Heart right ventricle (tissue), 16 donors: ENCODE measurements at regions not wholly inside any gene's neighbourhood (a gene's known extent, or its start where the extent isn't known, plus 50 kb on each side); places are given as distances from the start of the nearest gene placed in this dataset.

Source experiments
- ATAC-seq, 8 donors: fragments of 200-7000 bp; cut with Tn5 transposase; one replicate each; pipeline ENCODE4 v1.9.1; 2020; ENCODE audit warnings: mild to moderate bottlenecking in 8 of 8, moderate library complexity in 8 of 8, moderate number of reproducible peaks in 1 of 8
- DNase-seq, 2 donors: peaks; one replicate each; pipeline ENCODE4 v3.0.0-alpha.2; 2020
- H3K27ac ChIP-seq, 10 donors: fragments of 200-600 bp; sonication (generic) in 2 of 10; one replicate each; pipeline versions ENCODE4 v1.5.0 to v1.8.0; 2020 to 2022; ENCODE audit warnings: mild to moderate bottlenecking in 3 of 10
- H3K27me3 ChIP-seq, 7 donors: fragments of 200-600 bp; one replicate each; pipeline ENCODE4 v1.8.0; 2021 to 2022; ENCODE audit warnings: mild to moderate bottlenecking in 2 of 7
- H3K36me3 ChIP-seq, 9 donors: fragments of 200-600 bp; sonication (generic) in 1 of 9; one replicate each; pipeline versions ENCODE4 v1.5.0 to v1.8.0; 2020 to 2022; ENCODE audit warnings: mild to moderate bottlenecking in 2 of 9
- H3K4me1 ChIP-seq, 9 donors: fragments of 200-600 bp; sonication (generic) in 1 of 9; one replicate each; pipeline versions ENCODE4 v1.5.0 to v1.8.0; 2020 to 2022; ENCODE audit warnings: mild to moderate bottlenecking in 4 of 9
- H3K4me3 ChIP-seq, 10 donors: fragments of 200-600 bp; sonication (generic) in 2 of 10; one replicate each; pipeline versions ENCODE4 v1.5.0 to v1.8.0; 2020 to 2022; ENCODE audit warnings: mild to moderate bottlenecking in 7 of 10, moderate library complexity in 2 of 10
- H3K9me3 ChIP-seq, 11 donors: fragments of 200-600 bp in 10 of 11; sonication (generic) in 2 of 11; one replicate each; pipeline versions ENCODE4 v1.5.0 to v1.8.0; 2013 to 2022; ENCODE audit warnings: mild to moderate bottlenecking in 2 of 11, control low read depth in 1 of 11, moderate library complexity in 1 of 11
- WGBS, 2 donors: extraction: QIAGEN DNeasy Blood & Tissue Kit; methylation state at CpG; one replicate each; pipeline ENCODE4 v1.1.7; 2013; ENCODE audit warnings: inconsistent platforms in 1 of 2; 5-methylcytosine and 5-hydroxymethylcytosine counted together
- intact Hi-C, 10 donors: fragments of 100-400 bp; cut with DNase I; formaldehyde crosslinking; loops; one replicate each; pipeline versions ENCODE4 v1.11.1 to v1.14.2; 2022
- TF ChIP-seq, protein P1 (sequence below), 9 donors: fragments of 200-600 bp; sonication (generic) in 2 of 9; IDR thresholded peaks; one replicate each; pipeline versions ENCODE4 v1.5.0 to v1.8.0; 2021 to 2022; ENCODE audit warnings: antibody characterized with exemption in 9 of 9, mild to moderate bottlenecking in 5 of 9, moderate library complexity in 1 of 9
- donor health status: Arrhythmogenic right ventricular cardiomyopathy.
- donor health status: ischemic (EF 13 %, LVEDD 7.1; RV severe dilation, severe dysfunction).
- donor health status: healthy with polysubstance abuse.
- donor health status: DM: no; HTN: yes; CAD: no.
- donor health status: DM: no; HTN: no; CAD: no.
- donor health status: ischemic (EF 25% LVEDD 6.9; RV normal size, moderate dysfunction).
- donor health status: ischemic (EF 25% LVEDD 5.7; RV mildly dilated, moderate dysfunction).
- donor health status: healthy.
- donor health status: DM: yes; HTN: yes; CAD: no.
- donor health status: Ischemic cardiomyopathy.
- donor health status: ischemic (EF 35%, LVEDD 5.7; RV mildly dilated, moderate dysfunction).
- donor health status: nonischemic (EF 11% LVEDD 7.7; RV severe dilation, severe dysfunction).
- donor health status: DM: yes; HTN: yes; CAD: no.
- donor health status: PGD.
- donor health status: ischemic (EF 29% LVEDD 5.4; RV normal size, mild dysfunction).
- donor health status: nonischemic (EF 23%, LVEDD 6.1; RV moderate dilation, normal function).

DNA sequence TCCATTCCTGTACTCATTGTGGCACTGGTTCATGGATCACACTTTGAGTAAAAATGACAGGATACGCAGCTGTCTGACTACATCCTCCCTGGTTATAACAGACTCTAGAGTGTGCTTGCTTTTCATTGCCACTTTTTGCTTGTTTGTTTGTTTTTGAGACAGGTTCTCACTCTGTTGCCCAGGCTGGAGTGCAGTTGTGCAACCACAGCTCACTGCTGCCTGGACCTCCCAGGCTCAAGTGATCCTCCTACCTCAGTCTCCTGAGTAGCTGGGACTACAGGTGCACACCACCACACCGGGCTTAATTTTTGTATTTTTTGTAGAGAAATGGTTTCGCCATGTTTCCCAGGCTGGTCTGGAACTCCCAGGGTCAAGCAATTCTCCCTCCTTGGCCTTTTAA, 89.3 kb upstream of the ROBO2 start:
- no peaks in the 10 kb centered on the region for H3K27me3 ChIP-seq
- TF ChIP-seq, protein P1, sequence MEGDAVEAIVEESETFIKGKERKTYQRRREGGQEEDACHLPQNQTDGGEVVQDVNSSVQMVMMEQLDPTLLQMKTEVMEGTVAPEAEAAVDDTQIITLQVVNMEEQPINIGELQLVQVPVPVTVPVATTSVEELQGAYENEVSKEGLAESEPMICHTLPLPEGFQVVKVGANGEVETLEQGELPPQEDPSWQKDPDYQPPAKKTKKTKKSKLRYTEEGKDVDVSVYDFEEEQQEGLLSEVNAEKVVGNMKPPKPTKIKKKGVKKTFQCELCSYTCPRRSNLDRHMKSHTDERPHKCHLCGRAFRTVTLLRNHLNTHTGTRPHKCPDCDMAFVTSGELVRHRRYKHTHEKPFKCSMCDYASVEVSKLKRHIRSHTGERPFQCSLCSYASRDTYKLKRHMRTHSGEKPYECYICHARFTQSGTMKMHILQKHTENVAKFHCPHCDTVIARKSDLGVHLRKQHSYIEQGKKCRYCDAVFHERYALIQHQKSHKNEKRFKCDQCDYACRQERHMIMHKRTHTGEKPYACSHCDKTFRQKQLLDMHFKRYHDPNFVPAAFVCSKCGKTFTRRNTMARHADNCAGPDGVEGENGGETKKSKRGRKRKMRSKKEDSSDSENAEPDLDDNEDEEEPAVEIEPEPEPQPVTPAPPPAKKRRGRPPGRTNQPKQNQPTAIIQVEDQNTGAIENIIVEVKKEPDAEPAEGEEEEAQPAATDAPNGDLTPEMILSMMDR (IDR thresholded peaks at IDR 0.05): no peak
- peaks cover 0 to 9% (median 0%) of the 10 kb centered on the region in 11 donors for H3K9me3 ChIP-seq
- H3K4me1 ChIP-seq: no peaks in the 10 kb centered on the region
- H3K27ac ChIP-seq: no peak overlapping the region
- no peak overlapping the region for H3K4me3 ChIP-seq
- intact Hi-C loops: no loop called here
- no peaks in the 10 kb centered on the region for H3K36me3 ChIP-seq
- ATAC-seq: no peak
- 89% methylated on average over 3 of the region's 3 CpGs for WGBS, 2 donors
- DNase-seq: no peak

DNA sequence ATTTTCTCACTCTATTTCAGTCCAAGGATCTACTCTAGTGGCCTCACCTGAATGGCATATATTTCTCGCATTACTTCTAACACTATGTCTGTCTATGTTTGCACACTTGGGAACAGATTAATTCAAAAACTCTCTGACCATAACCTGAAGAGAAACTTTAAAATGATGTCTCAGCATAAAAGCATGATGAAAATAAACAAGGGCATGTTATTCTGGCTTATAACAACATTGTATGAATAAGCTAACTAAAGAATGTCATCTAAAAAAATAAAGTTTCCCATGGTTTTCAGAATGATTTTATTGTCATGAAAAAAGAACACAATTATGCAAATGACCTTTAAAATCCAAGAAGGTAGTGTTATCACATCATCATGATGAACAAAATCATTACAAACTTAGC, 85.5 kb upstream of the ROBO2 start:
- Histone ChIP-seq H3K9me3 (peaks cover 0 to 3% (median 0%) of the 10 kb centered on the region in 11 donors), H3K27me3 (no peaks in the 10 kb centered on the region), H3K4me1 (no peaks in the 10 kb centered on the region), H3K4me3 (no peak overlapping the region), H3K27ac (no peak overlapping the region), H3K36me3 (no peaks in the 10 kb centered on the region)
- TF ChIP-seq, protein P1 (IDR thresholded peaks at IDR 0.05): no peak
- intact Hi-C loops: no loop called here
- WGBS, 2 donors: 89 to 90% methylated on average over 1 of the region's 1 CpG
- ATAC-seq (no peak), DNase-seq (no peak)

DNA sequence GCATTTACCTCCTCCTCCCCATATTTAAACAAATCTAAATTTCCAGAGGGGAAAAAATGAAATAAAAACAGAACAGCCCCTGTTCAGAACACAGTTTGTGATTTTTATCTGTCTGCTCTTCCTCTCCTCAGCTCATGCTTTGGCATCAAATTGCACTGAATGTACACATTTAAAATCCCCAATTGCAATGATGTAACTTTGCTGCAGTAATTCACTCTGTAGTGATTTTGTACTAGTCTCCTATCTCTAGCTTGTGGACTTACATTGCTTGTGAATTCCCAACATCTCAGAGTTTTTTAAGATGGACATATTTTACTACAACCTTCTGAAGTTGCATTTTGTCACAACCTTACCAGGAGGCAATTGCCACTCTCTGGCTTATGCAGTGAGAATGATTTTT, 81.6 kb upstream of the ROBO2 start:
- TF ChIP-seq, protein P1 (IDR thresholded peaks at IDR 0.05): no peak
- no peak for ATAC-seq
- no peaks in the 10 kb centered on the region for H3K27me3 ChIP-seq

GRCh38 chr3:76958861-76959260, 81.0 kb upstream of the ROBO2 start:
- Histone ChIP-seq H3K4me3 (no peak overlapping the region), H3K27me3 (no peaks in the 10 kb centered on the region), H3K27ac (no peak overlapping the region), H3K36me3 (no peaks in the 10 kb centered on the region), H3K4me1 (no peaks in the 10 kb centered on the region), H3K9me3 (no peaks in the 10 kb centered on the region)
- intact Hi-C loops: no loop called here
- ATAC-seq (no peak), DNase-seq (no peak)
- TF ChIP-seq, protein P1 (IDR thresholded peaks at IDR 0.05): no peak
- 88 to 97% methylated on average over 1 of the region's 1 CpG for WGBS, 2 donors

More for the DNA sequence above, 81.6 kb upstream of the ROBO2 start:
- DNase-seq: no peak
- intact Hi-C loops: no loop called here
- H3K27ac ChIP-seq: no peak overlapping the region
- no peak overlapping the region for H3K4me3 ChIP-seq
- H3K9me3 ChIP-seq: no peaks in the 10 kb centered on the region
- H3K4me1 ChIP-seq: no peaks in the 10 kb centered on the region
- H3K36me3 ChIP-seq: no peaks in the 10 kb centered on the region

DNA sequence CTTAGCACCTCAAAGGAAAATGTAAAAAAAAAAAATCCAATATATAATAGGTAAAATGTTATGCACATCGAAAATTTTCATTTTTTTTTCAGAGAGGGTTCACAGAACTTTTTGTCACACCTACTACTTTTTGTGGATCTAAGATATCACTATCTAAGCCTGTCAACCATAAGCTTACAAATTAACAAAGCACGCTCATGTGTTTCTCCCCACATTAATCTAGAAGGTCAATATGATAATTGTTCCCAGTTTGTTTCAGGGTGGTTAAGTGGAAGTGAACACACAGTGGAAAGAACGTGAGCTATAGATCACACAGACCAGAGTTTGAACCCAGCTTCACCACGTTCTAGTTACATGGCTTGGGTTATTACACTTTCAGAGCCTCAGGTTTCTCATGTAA, 78.6 kb upstream of the ROBO2 start:
- H3K36me3 ChIP-seq: no peaks in the 10 kb centered on the region
- no peaks in the 10 kb centered on the region for H3K9me3 ChIP-seq
- TF ChIP-seq, protein P1 (IDR thresholded peaks at IDR 0.05): no peak
- no peaks in the 10 kb centered on the region for H3K4me1 ChIP-seq
- no peak overlapping the region for H3K4me3 ChIP-seq
- no peaks in the 10 kb centered on the region for H3K27me3 ChIP-seq
- WGBS, 2 donors: 64 to 67% methylated on average over 4 of the region's 4 CpGs
- ATAC-seq: no peak
- no peak for DNase-seq
- intact Hi-C loops: no loop called here
- H3K27ac ChIP-seq: no peak overlapping the region
